DMS153 (cell line): ENCODE measurements at regions not wholly inside any gene's neighbourhood (a gene's known extent, or its start where the extent isn't known, plus 50 kb on each side); places are given as distances from the start of the nearest gene placed in this dataset.
"Not testable (repeated sequence)": the region's sequence is repeated elsewhere in the genome, so short reads cannot be mapped to it uniquely, and the experiment has no call there.

ENCODE experiments used
- DNase-seq: peaks from one replicate; lab custom pipeline; 2025; lab: John Stamatoyannopoulos, UW

DNA sequence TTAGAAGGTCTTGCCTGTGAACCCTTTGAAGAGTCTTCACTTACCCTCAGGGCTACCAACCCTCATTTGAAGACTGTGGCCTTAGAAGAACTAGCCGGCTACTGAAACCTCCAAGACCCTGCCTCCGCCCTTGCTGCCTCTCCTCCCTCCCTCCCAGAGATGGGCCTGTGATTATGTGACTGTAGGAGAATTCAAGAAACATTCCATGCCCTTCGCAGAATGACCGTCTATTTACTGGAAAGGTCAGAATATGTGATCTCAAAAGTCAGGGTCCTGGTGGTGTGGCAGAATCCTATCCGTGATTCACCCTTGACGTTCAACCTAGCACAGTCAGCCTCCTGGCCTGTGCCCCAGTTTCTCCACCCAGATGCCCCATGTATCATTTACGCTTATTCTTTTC is 109.6 kb downstream of the CTNND1 start:
- no peak for DNase-seq

DNA sequence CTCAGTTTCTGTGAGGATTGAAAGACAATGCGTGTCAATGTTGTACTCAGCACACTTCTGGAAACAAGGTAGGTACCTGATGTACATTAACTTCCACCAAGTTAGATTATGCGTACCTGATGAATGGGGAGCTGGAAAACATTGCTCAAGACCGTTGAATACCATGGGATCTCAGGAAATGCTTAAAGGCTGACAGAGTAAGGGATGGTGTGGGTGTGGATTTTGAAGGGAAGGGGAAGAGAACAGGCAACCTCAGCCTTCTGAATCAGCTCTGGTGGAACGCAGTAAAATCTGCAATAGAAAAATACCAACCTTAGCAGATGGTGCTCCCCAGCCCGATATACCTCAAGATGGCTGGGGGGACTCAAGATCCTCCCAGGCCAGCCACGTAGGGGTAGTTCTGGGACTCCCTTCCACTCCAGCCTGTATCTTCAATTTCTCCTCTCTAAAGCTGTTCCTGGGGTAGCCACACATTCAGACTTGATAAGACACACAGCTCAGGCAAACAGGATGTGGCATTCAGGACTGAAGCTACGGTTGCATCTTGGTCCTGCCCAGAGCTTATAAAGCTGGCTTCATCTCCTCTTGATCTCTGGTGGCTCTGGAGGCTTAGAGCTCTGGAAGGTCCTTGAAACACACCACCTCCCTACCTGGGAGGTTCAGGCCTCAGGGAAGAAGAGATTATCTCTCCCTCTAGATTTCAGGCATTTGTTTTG is 111.8 kb downstream of the CTNND1 start:
- no peak for DNase-seq

DNA sequence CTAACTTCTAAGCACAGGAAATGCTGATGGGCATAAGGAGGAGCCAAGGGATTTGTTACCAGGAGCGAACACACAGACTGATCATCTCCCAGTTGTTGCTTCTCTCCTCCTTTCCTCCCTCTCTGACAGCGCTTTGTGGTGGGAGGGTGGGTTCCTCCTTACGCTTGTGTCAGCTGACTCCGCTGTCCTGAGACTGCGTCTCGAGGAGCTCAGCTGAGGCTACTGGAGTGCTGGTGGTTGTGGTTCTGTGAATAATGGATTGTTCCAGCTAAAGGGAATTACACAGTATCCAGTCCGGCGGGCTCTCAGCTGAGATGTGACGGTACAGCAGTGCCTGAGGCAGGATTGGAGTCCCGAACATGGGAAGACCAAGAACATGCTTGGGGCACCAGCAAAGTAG is 113.4 kb downstream of the CTNND1 start:
- no peak for DNase-seq

DNA sequence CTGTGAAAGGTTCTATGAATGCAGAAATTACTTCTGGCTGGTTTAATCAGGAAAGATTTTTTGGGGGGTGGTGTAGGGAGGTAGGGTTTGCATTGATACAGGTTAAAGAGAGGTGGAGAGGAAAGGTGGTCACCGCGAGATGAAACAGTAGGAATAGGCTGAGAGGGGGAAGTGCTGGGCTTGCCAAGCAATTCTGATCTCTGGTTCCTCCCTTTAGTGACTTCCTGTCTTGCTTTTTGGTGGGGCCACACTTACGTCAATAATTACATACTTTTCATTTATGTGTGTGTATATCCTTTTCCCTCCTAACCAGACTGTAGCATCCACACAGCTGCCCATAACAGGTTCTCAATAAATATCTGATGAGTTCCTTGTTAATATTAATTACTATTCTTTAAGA is 120.0 kb downstream of the CTNND1 start:
- DNase-seq = no peak

DNA sequence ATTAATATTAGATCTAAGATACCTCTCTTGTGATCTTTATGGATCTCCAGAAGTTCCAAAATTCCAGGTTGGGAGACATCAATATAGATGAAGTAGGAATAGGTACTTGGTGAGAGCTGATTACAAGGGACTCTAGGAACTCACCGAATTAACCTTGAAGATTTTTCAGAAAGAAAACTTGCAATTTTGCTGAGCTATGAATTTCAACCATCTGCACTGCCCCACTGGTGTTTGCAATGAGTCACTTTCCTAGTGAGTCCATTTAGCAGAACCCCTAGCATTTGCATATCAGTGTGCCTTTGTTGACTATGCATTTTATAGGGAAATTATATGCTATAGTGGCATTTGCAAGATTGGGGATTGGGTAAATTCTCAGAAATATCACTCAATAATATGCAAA is 122.0 kb downstream of the CTNND1 start:
- no peak for DNase-seq

DNA sequence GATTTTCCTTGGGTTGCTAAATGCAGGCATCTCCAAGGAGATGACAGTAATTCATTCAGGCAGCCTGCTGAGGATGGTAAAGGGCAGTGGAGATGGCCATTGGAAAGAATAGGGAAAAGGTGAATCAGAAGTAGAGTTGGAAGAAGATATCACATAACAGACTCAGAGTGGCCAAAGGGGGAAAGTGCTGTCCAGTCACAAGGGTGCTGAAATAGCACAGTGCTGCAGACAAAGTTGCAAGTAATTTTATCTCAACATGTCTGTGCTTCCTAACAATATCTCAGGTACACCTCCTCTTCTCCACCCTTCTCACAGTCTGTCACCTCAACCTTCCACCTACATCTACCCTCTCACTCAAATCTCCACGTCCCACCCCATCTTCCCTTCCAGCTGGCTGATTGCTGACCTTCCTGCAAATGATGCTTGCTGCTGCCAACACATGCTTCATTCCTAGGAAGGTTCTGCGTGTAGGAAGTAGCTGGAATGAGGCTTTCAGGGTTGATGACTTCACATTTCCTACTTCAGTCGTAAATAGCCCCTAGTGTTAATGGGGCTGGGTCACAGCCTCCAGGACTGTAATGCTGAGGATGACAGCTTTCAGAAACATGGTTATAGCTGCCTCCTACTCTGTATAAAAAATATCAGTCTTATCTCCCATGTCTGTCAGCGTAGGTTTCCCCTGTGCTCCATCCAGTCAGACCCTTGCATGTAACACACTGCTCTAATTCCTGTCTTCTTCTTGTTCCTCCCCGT is 123.9 kb downstream of the CTNND1 start:
- DNase-seq = no peak

DNA sequence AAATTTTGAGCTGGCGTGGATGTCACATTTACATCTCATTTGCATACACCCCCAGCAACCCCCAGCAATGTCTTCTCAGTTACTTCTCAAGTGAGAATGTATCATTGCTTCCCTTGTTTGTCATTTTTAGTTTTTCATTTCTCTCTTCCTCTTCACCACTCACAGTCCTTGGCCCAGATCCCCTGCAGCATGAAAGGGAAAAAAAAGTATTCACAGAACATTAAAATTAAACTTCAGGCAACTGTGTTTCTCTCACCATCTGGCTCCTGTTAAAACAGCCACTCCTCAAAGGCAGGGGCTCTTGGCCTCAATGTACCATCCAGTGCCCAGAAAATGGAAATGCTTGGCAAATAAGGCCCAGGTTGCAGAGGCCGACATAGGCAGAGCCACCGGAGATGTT is 126.8 kb downstream of the CTNND1 start:
- no peak for DNase-seq

DNA sequence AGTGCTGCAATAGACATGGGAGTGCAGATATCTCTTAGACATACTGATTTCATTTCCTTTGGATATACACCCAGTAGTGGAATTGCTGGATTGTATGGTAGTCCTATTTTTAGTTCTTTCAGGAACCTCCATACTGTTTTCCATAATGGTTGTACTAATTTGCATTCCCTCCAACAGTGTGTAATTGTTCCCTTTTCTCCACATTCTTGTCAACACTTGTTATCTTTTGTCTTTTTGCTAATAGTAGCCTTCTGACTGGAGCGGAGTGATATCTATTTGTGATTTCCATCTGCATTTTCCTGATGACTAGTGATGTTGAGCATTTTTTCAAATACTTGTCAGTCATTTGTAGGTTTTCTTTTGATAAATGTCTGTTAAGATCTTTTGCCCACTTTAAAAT is 128.9 kb downstream of the CTNND1 start:
- no peak for DNase-seq

DNA sequence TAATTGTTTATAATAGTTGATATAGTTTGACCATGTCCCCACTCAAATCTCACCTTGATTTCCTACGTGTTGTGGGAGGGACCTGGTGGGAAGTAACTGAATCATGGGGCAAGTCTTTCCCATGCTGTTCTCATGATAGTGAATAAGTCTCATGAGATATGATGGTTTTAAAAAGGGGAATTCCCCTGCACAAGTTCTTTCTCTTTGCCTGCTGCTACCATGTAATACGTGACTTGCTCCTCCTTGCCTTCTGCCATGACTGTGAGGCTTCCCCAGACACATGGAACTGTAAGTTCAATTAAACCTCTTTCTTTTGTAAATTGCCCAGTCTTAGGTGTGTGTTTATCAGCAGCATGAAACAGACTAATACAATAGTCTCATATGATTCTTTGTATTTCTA is 130.5 kb upstream of the OR9Q1 start:
- DNase-seq = not testable (repeated sequence)

DNA sequence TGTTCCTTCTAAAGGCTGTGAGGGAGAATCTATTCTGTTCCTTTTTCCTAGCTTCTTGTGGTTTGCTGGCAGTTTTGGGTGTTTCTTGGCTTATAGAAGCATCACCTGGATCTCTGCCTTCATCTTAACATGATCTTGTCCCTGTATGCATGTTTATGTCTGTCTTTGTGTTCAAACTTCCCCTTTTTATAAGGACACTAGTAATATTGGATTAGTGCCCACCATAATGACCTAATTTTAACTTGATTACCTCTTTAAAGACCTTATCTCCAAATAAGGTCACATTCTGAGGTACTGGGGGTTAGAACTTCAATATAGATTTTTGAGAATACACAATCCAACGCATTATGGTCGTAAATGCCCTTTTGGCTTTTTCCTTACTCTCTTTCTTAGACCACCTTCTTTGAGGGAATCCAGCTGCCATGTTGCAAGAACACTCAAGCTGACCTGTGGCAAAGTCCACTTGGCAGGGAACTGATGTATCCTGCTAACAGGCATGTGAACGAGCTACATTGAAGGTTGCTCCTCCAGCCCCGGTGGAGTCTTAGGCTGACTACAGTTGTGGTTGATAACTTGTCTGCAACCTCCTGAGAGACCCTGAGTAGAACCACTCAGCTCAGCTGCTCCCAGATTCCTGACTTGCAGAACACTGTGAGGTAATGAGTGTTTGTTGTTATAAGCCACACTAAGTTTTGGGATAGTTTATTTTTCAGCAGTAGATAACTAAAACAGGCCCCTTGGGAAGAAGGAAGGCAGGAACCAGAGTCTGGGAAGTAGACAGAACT is 127.1 kb upstream of the OR9Q1 start:
- DNase-seq = no peak

DNA sequence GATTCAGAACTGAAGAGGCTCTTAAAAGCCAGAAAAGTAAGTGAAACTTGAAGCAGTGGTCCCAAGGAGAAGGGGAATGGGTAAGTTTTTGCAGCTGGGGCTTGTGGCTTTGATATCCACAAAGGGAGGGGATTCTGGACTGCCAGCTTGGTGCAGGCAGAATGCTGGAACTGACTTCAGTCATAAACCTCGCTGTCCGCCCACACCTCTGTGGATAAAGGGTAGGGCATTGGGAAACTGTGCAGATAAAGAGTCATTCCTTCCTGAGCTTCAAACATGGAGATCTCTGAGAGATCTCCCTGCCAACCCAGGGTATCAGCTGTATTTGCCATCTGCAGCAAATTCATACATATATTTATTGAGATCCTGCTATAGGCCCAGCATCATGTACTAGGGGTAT is 124.3 kb upstream of the OR9Q1 start:
- no peak for DNase-seq

DNA sequence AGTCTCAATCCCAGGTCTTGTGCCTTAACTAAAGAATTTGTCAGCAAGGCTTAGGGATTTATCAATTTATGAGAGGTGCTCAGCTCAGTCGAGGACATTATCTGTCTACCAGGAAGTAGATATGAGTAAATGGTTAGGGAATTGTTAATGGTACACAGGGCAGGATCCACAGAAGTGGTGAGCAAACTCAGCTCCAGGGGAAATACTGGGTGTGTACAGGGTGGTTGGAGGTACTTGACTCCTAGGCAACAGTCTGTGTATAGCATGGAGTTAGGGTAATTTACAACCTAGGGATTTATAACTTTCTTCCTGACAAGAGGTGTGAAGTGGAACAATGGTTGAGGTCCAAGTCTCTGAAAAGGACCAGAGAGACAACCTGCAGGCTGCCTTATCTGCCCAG is 123.4 kb upstream of the OR9Q1 start:
- DNase-seq = peak; percentile 99

DNA sequence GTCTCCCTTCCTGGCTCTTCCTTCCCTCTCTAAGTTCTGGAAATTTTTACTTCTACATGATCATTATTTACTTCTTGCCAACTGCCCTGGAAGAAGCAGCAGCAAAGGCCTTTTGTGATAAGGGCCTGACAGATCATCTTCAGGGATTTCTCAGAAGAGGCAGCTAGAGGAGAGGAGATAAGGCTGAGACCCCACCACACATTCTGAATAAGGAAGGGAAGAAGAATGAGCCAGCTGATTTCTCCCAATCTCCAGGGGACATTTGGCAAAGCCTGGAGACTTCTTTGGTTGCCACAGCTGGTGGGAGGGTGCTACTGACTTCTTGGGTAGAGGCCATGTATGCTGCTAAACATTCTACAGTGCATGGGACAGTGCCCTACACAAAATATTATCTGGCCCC is 122.4 kb upstream of the OR9Q1 start:
- no peak for DNase-seq

DNA sequence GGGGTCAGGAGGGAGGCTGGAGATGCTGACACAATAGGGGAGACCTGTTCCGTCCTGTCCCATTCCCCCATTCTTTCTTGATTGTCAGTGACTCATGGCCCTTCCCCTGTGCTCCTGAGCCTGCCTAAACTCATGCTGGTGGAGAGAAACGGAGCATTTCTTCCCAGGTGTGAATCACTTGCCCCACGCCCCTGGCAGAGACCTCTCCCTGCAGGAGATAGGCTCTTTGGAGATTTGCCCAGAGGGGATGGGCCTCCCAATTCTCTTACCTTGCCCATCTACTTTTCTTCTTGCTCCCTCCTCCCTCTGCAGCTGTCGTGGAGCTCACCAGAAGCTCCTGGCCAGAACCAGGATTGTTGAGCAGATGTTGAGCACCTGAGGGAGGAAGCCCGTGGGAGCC is 121.9 kb upstream of the OR9Q1 start:
- DNase-seq = no peak

DNA sequence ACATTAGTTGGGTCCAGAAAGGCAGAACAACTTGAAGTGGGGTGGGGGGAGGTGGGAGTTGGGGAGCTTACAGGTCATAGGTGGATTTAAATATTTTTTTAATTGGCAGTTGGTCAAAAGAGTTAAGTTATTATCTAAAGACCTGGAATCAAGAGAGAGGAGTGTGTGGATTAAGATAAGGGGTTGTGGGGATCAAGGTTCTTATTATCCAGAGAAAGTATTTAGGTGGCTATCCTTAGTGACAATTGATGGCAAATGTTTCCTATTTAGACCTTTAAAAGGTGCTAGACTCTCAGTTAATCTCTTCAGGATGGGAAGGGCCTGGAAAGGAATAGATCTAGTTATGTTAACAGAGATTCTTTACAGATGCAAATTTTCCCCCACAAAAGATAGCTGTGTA is 120.7 kb upstream of the OR9Q1 start:
- DNase-seq = no peak

DNA sequence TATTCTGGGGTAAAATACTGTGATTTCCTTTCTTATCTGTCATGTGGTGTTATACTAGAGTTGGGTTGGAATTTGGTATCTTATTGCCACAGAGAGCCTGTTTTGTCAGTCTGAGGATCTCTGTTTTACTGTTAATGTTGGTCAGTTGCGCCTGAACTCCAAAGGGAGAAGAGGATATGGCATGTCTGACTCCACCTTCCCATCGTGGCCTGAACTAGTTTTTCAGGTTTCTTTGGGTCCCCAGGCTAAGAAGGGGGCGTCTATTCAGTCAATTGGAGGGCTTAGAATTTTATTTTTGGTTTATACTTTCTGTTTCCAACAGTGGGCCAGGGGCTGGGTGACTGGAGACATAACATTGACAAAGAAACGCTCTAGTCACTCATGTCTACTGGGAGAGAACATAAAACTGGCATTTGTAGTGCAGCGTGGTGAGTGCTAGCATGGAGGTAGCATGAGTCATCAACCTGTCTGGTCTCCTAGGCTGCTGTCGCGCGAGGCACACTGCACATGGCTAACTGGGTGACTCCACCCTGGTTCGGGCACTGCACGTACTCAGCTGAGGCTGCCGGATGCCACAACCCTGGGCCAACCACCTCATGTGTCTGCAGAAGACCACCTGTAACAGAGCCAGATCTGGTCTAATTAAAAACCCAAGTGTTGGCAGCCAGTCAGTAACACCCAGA is 120.1 kb upstream of the OR9Q1 start:
- DNase-seq = peak; percentile 82

DNA sequence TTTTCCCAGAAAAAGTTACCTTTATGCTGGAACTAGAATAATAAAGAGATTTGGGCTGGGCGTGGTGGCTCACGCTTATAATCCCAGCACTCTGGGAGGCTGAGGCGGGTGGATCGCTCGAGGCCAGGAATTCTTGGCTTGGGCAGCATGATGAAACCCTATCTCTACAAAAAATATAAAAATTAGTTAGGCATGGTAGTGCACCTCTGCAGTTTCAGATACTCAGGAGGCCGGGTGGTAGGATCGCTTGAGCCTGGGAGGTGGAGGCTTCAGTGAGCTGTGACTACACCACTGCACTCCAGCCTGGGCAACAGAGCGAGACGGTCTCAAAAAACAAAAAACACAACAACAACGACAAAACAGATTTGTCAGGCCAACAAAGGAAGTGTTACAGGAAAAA is 119.3 kb upstream of the OR9Q1 start:
- DNase-seq = no peak

DNA sequence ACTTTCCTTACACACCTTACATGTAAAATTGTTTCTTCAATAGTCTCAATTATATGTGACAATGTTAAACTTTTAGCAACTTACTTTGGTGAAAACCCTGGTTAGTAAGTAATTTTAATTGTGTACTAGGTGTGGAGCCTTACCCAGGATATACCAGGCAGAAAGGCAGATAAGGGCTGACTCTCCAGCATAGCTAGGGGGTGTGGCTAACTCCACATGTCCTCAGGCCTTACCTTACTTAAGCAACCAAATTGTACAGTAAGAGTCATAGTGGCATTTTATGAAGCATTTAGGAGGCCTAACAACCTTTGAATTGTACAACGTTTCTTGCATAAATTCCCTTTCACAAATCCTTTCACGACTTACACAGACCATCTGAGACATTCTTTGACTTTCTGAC is 118.2 kb upstream of the OR9Q1 start:
- DNase-seq = no peak

DNA sequence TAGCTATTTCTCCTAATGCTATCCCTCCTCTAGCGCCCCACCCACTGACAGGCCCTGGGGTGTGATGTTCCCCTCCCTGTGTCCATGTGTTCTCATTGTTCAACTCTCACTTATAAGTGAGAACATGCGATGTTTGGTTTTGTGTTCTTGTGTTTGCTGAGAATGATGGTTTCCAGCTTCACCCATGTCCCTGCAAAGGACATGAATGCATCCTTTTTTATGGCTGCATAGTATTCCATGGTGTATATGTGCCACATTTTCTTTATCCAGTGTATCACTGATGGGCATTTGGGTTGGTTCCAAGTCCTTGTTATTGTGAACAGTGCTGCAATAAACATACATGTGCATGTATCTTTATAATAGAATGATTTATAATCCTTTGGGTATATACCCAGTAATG is 115.3 kb upstream of the OR9Q1 start:
- DNase-seq = not testable (repeated sequence)

DNA sequence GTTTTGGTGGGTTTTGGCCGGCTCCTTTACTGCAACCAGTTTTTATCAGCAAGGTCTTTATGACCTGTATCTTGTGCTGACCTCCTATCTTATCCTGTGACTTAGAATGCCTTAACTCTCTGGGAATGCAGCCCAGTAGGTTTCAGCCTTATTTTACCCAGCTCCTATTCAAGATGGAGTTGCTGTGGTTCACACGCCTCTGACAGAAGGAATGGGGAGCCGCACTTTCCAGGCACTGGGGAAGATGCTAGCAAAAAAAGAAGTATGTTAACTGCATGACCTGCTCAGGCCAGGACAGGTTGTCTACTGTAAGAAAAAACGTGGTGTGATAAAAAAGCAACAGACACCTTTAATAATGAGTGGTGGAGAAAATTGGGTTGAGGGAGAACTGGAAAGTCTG is 112.2 kb upstream of the OR9Q1 start:
- not testable (repeated sequence) for DNase-seq

DNA sequence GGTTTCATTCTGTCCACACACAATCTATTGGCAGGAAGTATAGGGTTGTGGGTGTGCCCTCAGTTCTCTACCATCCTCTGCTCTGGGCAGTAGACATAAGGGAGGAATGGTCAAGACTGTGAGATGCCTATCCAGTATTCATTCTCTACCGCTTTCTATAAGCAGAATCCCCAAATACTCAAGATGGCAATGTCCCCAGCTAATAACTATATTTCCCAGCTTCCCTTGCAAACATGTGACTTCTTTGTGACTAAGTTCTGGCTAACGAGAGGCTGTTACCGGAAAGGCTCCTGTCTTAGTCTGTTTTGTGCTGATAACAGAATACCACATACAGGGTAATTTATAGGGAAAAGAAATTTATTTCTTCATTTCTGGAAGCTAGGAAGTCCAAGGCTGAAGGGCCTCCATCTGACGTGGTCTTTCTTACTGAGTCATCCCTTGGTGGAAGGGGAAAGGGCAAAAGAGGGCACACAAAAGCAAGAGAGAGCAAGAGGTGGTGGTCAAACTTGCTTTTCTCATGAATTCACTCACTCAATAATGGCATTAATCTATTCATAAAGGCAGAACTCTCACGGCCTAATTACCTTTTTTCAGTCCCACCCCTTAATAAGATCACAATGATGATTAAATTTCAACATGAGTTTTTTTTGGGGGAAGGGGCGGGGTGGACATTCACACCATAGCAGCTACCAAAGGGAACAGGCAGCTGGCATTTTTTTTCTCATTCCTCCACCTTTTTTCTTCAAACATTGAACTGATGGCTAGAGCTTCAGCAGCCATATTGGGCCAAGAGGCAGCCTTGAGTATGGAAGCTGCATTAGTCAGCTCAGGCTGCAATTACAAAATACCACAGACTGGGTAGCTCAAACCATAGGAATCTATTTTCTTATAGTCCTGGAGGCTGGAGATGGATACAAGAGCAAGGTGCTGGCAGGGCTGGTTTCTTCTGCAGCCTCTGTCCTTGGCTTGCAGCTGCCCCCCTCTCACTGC is 109.7 kb upstream of the OR9Q1 start:
- no peak for DNase-seq
